HG03565 (cell line): ENCODE measurements at regions not wholly inside any gene's neighbourhood (a gene's known extent, or its start where the extent isn't known, plus 50 kb on each side); places are given as distances from the start of the nearest gene placed in this dataset.
"Not testable (repeated sequence)": the region's sequence is repeated elsewhere in the genome, so short reads cannot be mapped to it uniquely, and the experiment has no call there.

Experiments
- ATAC-seq: cut with Tn5 transposase; IDR thresholded peaks from one replicate; pipeline ENCODE4 v1.9.1; 2021; ENCODE audit warnings: mild to moderate bottlenecking, moderate library complexity; ENCODE audit not compliant: unreplicated experiment

- no peak for ATAC-seq
Measured at GRCh38 chr7:17437586-17437985, 139.1 kb downstream of the AHR start.

- ATAC-seq: not testable (repeated sequence)
Measured at GRCh38 chr7:17440025-17440784, 141.8 kb downstream of the AHR start.

DNA sequence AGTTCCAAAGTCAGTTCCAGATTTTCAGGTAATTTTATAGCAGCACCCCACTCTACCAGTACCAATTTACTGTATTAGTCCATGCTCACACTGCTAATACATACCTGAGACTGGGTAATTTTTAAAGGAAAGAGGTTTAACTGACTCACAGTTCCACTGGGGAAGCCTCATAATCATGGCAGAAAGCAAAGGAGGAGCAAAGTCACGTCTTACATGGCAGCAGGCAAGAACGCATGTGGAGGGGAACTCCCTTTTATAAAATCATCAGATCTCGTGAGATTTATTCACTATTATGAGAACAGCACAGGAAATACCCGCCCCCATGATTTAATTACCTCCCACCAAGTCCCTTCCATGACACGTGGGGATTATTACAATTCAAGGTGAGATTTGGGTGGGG is 142.4 kb downstream of the AHR start:
- no peak for ATAC-seq

DNA sequence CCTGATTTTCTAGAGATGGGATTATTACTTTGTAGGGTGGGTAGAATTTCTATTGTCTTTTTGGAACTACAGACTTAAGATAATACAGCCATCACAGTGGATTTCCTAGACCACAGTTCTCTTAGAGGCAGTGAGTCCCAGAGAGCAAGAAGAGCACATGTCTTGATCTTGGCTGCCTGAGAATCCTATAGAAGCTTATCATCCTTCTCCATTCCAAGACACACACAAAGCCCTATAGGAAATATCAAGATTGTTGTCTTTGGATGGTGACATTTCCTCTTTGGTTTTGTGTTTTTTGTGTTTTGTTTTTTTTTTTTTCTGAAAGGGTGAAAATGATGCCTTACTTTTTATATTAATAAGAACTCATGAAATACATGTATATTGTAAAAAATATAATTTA is 143.1 kb downstream of the AHR start:
- no peak for ATAC-seq

DNA sequence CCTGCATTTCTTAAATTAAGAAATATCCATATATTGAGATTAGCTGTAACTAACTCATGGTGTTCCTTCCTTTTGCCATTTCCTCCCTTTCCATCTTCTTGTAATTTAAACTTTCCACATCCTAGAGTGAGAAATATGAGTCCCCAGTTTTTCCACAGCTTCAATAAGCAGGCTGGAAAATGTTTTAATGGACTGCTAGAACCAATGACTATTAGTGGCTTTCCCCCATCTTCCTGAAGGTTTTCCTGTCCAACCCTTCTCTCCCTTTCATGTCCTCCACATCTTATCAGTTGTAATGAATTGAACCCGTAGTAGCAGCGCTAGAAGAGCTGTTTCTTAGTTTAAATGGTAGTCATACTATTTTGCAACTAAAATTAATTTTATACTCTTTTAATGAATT is 145.7 kb downstream of the AHR start:
- ATAC-seq: no peak

GRCh38 chr7:17444673-17445072 is 146.2 kb downstream of the AHR start:
- no peak for ATAC-seq

GRCh38 chr7:17446340-17446739 is 147.9 kb downstream of the AHR start:
- ATAC-seq: no peak

GRCh38 chr7:17447728-17448478 is 149.5 kb downstream of the AHR start:
- no peak for ATAC-seq

- no peak for ATAC-seq
Measured at GRCh38 chr7:17448479-17449423, 150.3 kb downstream of the AHR start.

DNA sequence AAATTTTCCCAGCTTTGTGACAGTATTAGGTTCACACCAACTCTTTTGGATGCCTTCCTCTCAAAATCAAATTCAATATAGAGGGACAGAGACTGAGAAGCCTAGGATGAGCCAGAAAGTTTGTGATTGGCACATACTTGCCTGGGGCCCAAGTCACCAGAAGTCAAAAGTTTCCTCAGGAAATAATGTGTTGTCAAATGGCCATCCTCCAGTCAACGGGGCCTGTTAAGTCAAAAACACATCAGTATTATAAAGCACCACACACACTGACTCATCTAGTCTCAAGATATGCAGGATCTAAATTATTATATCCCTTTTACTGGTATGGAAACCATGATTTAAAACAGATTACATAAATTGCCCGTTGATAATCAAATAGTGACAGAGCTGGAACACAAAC is 158.1 kb downstream of the AHR start:
- ATAC-seq: no peak

- ATAC-seq: no peak
Measured at GRCh38 chr7:17460001-17460400, 161.5 kb downstream of the AHR start.

DNA sequence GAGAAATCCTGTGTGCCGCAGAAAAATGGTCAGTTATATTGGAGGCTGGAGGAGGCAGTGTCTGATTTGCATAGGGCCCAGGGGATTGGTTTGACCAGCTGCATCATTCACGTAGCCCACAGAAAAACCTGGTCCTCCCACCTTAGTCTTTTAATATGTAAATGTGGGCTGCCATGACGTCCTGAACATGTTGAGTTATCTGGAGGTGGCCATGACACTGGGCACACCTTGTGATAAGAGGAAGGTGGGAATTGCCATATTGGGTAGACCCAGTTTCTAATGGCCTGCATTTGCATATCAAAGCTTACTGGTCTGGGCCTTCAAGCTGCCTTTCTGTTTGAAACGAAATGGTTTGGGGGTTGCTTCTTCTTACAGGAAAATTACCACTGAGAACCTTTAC is 162.2 kb downstream of the AHR start:
- no peak for ATAC-seq

DNA sequence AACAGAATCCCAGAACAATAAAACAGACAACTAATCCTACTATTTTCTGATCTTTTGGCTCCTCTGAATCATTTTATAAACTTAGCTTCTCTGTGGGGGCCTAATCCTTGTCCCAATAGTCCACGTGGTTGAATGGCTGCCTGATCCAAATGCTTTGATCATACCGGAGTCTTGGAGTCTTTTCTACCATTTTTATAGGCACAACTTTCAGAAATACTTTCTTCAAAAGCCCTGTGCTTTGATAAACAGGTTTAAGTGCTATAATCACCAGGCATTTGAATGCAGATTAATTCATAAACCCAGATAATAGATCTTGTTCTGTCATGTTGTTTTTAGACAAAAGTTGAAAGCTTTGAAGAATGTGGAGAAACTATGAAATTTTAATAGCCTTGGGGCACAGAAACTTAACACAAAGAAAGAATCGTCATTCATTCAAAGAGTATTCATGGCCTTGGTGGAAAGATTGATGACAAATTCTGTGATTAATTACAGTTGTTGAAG is 163.7 kb downstream of the AHR start:
- no peak for ATAC-seq

- no peak for ATAC-seq
Measured at GRCh38 chr7:17463511-17464085, 165.1 kb downstream of the AHR start.

DNA sequence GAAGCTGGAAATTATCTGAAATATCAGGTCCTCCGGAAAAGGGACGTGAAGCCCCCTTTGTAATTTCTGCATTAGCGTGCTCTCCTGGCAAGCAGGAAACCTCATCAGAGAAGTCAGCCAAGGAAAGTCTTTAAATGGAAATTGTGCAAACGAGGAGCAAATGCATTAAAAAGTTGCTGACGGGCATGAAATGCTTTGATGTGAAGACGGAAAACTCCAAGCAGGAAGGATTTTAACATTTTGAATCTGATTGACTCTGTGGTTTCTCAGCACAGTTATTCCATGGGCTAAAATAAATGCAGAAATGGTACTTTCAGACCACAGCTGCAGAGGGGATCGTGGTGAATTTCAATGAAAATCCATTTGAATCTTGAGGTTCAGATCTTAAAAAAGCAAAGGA is 167.8 kb downstream of the AHR start:
- ATAC-seq: no peak

- ATAC-seq: no peak
Measured at GRCh38 chr7:17467386-17467945, 169.0 kb downstream of the AHR start.

DNA sequence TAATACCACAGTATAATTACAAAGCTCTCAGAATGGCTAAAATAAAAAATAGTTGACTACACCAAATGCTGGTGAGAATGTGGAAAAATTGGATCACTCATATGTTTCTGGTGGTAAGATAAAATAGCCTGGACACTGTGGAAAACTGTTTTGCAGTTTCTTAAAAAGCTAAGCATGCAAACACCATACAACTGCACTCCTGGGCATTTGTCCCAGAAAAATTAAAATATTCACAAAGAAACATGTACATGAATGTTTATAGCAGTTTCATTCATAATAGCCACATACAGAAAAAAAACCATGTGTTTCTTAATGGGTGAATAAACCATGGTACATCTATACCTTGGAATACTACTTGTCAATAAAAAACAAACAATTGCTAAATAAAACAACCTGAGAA is 172.9 kb downstream of the AHR start:
- no peak for ATAC-seq

- no peak for ATAC-seq
Measured at GRCh38 chr7:17472518-17472917, 174.1 kb downstream of the AHR start.

DNA sequence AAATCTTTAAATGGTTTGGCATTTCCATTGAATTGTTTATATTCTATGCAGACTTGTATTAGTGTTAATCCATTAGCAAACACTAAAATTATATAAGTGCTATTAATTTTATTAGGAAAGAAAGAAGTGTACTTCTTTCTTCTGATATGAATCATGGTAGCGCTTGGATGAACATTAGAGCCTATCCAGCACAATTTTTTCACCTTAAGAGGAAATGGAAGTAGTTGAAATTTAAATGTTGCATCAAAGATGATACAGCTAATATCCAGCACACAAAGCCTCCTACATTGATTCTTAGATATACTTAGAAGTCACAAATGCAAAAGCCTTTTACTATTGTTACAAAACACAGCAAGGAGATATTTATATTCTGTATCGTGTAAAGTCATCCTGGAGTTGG is 174.5 kb downstream of the AHR start:
- ATAC-seq: no peak

- ATAC-seq: no peak
Measured at GRCh38 chr7:17474724-17475344, 176.4 kb downstream of the AHR start.
